ENCODE measurements at regions not wholly inside any gene's neighbourhood (a gene's known extent, or its start where the extent isn't known, plus 50 kb on each side); places are given as distances from the start of the nearest gene placed in this dataset.
A peak's percentile ranks its signal among the peaks of the same experiment; 100 is the strongest.

DNA sequence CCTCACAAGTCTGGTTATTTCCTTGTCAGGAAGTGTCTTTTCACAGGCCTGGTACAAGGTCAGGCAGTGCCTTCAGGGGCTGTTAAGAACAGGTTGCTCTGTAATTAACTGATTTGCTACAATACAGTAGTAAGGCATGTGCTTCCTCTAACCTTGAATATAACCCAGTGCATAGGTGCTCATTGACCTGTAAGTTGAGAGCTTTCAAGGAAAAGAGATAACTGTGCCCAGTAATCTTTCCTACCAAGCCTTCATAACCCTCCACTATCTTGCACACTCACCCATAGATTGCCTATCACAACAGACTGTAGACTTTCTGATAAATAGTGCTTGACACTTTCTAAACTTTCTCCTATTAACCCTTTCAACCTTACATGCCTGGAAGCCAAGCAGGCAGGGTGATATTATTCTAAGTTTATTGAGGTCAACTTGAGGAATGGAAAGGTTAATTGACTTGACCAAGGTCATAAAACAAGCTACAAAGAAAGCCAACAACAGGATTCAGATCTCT, 148.1 kb downstream of the PPARGC1A start:
- Mint-ChIP-seq H3K27ac (no peak overlapping the region), H3K4me1 (ENCODE audit: low read depth) (no peaks in the 10 kb centered on the region), H3K4me3 (no peak overlapping the region), H3K36me3 (ENCODE audit: low read depth) (no peaks in the 10 kb centered on the region), H3K27me3 (ENCODE audit: low read depth) (peaks cover 4% of the 10 kb centered on the region), H3K9me3 (no peaks in the 10 kb centered on the region)
- DNase-seq: no peak
- CTCF ChIA-PET: no interaction called here
- intact Hi-C loops (cut with micrococcal nuclease): no loop called here

DNA sequence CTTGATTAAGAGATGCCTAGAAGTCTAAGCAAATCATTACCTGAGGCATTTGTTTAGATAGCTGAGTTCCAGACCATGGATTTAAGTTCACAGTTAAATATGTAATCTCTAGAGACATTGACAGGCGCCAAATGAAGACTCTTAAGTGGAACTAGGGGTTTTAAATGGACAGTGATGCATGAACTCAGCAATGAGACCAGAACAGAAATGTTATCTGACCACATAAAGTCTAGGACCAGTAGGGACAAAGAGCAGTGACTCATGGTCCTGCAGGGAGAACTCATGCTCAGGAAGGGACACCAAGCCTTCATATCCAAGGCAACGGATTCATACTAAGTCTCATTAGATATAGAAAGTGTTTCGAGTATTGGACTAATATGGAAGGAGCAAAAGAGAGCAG, 152.3 kb downstream of the PPARGC1A start:
- Mint-ChIP-seq H3K27me3 (ENCODE audit: low read depth) (peaks cover 2% of the 10 kb centered on the region), H3K36me3 (ENCODE audit: low read depth) (no peaks in the 10 kb centered on the region), H3K27ac (no peak overlapping the region), H3K4me1 (ENCODE audit: low read depth) (no peaks in the 10 kb centered on the region), H3K4me3 (no peak overlapping the region), H3K9me3 (no peaks in the 10 kb centered on the region)
- no peak for DNase-seq
- CTCF ChIA-PET: no interaction called here
- intact Hi-C loops (cut with micrococcal nuclease): no loop called here

DNA sequence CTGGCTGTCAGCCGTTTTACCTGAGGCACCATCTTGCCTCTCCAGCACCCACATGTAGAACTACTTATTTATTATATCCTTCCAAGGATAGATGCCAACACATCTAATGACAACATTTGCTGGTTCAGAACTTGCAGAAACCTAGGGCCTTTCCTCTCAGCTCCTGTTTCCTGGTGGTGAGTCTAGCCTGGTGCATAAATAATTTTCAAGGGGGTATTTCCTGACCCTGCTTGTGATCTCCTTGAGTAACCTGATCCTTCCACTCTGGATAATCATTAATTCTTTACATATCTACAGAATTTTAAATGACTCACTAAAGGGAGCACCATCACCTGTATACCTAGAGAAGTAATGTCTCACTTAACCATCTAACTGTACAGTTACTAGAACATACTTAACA, 153.4 kb downstream of the PPARGC1A start:
- intact Hi-C loops (cut with micrococcal nuclease): no loop called here
- Mint-ChIP-seq H3K27ac (no peak overlapping the region), H3K4me1 (ENCODE audit: low read depth) (no peaks in the 10 kb centered on the region), H3K4me3 (no peak overlapping the region), H3K27me3 (ENCODE audit: low read depth) (peaks cover 2% of the 10 kb centered on the region), H3K36me3 (ENCODE audit: low read depth) (no peaks in the 10 kb centered on the region), H3K9me3 (no peaks in the 10 kb centered on the region)
- CTCF ChIA-PET: no interaction called here
- no peak for DNase-seq

DNA sequence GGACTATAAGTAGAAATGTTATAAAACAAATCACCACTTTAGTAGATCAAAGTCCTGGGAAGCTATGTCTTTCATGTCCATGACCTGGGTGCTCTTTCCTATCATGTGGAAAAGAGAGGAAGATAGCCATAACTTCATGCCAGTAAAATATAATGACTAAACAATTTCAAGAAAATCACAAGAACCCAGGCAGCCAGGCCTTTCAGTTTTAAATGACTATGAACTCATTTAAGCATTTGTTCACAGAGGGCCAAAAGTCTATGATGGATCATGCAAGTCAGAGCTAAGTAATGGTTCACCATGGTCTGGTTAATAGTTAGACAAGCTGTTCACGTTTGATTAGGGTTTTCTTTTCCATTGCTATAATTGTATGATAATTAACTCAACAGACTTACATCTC, 155.8 kb downstream of the PPARGC1A start:
- Mint-ChIP-seq H3K27me3 (ENCODE audit: low read depth) (peaks cover 3% of the 10 kb centered on the region), H3K36me3 (ENCODE audit: low read depth) (no peaks in the 10 kb centered on the region), H3K27ac (no peak overlapping the region), H3K4me1 (ENCODE audit: low read depth) (no peaks in the 10 kb centered on the region), H3K9me3 (no peaks in the 10 kb centered on the region), H3K4me3 (no peak overlapping the region)
- DNase-seq: no peak
- intact Hi-C loops (cut with micrococcal nuclease): no loop called here
- CTCF ChIA-PET: interaction anchor here (0.6 kb wide), 1 partner anchor 12 kb away, joined by 5 read pairs; no protein-coding TSS in a partner anchor

DNA sequence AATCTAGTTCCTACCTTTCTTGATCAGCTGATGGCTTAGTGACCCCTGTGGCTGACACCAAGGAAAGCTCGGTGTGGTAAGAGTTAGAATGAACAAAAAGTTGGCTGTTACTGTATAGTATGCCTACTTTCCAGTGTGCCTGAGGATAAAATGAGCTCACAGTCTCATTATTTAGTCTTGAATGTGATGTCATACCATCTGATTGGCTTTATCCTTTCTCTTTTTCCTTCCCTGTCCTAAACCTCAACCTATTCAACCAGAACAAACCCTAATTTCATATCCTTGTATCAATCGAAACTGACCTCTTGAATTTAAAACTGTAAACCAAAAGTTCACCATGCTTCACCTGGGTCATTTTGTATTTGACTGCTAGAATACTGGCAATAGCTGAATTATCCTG, 156.4 kb downstream of the PPARGC1A start:
- Mint-ChIP-seq H3K4me3 (no peak overlapping the region), H3K36me3 (ENCODE audit: low read depth) (no peaks in the 10 kb centered on the region), H3K27me3 (ENCODE audit: low read depth) (peaks cover 4% of the 10 kb centered on the region), H3K9me3 (no peaks in the 10 kb centered on the region), H3K4me1 (ENCODE audit: low read depth) (no peaks in the 10 kb centered on the region), H3K27ac (no peak overlapping the region)
- CTCF ChIA-PET: interaction anchor here (0.6 kb wide), 1 partner anchor 12 kb away, joined by 5 read pairs; no protein-coding TSS in a partner anchor
- no peak for DNase-seq
- intact Hi-C loops (cut with micrococcal nuclease): no loop called here

DNA sequence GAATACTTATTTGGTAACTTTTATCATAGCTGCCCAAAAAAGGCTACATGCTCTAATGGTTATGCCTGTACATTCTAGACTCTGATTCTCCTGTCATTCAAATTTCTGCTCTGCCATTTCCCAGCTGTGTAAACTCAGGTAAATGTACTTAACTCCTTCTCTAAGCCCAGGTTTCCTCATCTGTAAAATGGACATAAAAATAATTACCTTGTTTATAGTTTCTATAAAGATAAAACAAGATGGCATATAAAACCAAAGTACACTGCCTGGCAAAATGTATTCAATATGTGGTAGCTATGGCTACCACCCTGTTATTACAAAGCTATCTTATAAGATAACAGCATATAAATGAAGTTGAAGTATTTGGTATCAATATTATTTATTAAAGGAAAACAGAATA, 158.8 kb downstream of the PPARGC1A start:
- H3K4me3 Mint-ChIP-seq: no peak overlapping the region
- no peaks in the 10 kb centered on the region for H3K9me3 Mint-ChIP-seq
- no peaks in the 10 kb centered on the region for H3K4me1 Mint-ChIP-seq (ENCODE audit: low read depth)
- CTCF ChIA-PET: interaction anchor here (0.6 to 1.1 kb wide), 2 partner anchors 15 to 49 kb away, joined by 3 to 4 read pairs; no protein-coding TSS in a partner anchor
- intact Hi-C loops (cut with micrococcal nuclease): no loop called here
- no peak overlapping the region for H3K27ac Mint-ChIP-seq
- peaks cover 6% of the 10 kb centered on the region for H3K27me3 Mint-ChIP-seq (ENCODE audit: low read depth)
- H3K36me3 Mint-ChIP-seq (ENCODE audit: low read depth): no peaks in the 10 kb centered on the region
- no peak for DNase-seq

DNA sequence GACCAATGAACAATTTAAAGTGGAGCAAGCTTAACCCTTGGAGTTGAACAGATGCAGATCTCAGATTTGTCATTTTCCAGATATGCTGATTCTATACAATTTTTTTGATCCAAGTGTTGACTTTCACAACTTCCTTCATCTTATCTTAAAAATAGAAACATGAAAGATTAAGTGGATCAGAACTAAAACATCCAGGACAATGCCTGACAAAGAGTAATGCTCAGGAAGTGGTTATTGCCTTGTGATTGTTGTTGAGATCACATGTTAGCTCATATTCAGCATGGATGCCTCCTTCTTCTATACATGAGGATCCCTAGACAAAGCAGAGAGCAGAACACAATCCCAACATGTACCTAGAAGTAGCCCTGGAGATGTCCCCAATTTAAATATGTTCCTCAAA, 160.9 kb downstream of the PPARGC1A start:
- no peaks in the 10 kb centered on the region for H3K4me1 Mint-ChIP-seq (ENCODE audit: low read depth)
- CTCF ChIA-PET: no interaction called here
- intact Hi-C loops (cut with micrococcal nuclease): no loop called here

DNA sequence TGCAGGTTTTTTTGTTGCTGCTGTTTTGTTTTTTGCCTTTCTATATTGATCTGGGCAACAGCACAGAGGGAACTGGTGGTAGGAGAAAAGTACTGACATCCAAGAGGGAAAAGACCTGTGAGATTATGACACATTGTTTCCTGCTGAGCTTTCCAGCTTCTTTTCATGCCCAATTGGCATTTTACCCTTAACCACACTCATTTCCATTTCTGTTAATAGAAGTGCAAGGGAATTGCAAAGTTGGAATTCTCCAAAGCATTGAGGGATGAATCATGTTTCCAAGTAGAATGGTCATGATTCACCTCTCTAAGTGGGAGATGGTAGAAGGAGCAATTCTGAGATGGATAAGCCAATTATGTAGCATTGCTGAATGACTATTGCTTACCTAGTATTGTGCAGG, 161.5 kb downstream of the PPARGC1A start:
- intact Hi-C loops (cut with micrococcal nuclease): no loop called here
- CTCF ChIA-PET: no interaction called here
- no peaks in the 10 kb centered on the region for H3K9me3 Mint-ChIP-seq

More for the DNA sequence above, 160.9 kb downstream of the PPARGC1A start:
- DNase-seq: no peak
- Mint-ChIP-seq H3K36me3 (ENCODE audit: low read depth) (no peaks in the 10 kb centered on the region), H3K9me3 (no peaks in the 10 kb centered on the region), H3K4me3 (no peak overlapping the region), H3K27me3 (ENCODE audit: low read depth) (peaks cover 16% of the 10 kb centered on the region), H3K27ac (no peak overlapping the region)

DNA sequence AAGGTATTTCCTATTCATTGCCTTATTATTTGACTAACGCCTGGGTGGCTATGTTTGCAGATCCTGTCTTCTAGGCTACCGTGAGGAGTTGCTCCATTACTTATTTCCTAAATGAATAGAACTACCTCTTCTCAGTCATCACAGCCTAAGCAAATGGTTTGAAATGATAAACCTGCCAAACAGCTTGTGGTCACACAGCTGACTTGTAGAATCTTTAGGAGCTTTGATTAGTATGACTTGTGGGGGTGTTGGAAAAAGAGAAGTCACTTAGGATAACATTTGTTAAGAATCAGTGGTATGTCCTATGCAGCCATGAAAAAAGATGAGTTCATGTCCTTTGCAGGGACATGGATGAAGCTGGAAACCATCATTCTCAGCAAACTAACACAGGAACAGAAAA, 169.3 kb downstream of the PPARGC1A start:
- intact Hi-C loops (cut with micrococcal nuclease): no loop called here
- no peak overlapping the region for H3K4me3 Mint-ChIP-seq
- no peaks in the 10 kb centered on the region for H3K4me1 Mint-ChIP-seq (ENCODE audit: low read depth)
- no peak overlapping the region for H3K27ac Mint-ChIP-seq
- CTCF ChIA-PET: interaction anchor here (0.6 kb wide), 1 partner anchor 10 kb away, joined by 6 read pairs; no protein-coding TSS in a partner anchor
- no peaks in the 10 kb centered on the region for H3K9me3 Mint-ChIP-seq
- DNase-seq: no peak
- no peaks in the 10 kb centered on the region for H3K36me3 Mint-ChIP-seq (ENCODE audit: low read depth)
- peaks cover 8% of the 10 kb centered on the region for H3K27me3 Mint-ChIP-seq (ENCODE audit: low read depth)

More for the DNA sequence above, 161.5 kb downstream of the PPARGC1A start:
- H3K4me1 Mint-ChIP-seq (ENCODE audit: low read depth): no peaks in the 10 kb centered on the region
- H3K27ac Mint-ChIP-seq: no peak overlapping the region
- H3K36me3 Mint-ChIP-seq (ENCODE audit: low read depth): no peaks in the 10 kb centered on the region
- no peak overlapping the region for H3K4me3 Mint-ChIP-seq
- DNase-seq: no peak
- H3K27me3 Mint-ChIP-seq (ENCODE audit: low read depth): peaks cover 16% of the 10 kb centered on the region

DNA sequence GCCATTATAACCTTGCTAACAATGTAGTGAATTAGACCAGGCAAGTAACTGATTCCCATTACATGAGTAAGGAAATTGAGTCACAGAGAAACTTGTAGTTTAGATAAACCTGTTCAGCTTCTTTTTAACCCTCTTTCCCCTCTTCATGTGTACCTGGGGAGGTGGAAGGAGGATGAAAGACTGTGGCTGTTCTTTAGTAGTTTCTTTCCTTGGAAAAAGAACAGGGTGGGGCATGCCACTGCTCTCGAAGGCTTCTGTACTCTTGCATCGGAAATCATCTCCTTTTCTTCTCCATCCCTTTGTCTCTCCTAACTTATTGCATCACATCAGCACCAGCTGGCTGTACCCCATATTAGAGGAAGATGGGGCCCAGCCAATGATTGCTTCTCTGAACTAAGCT, 171.4 kb downstream of the PPARGC1A start:
- no peak for DNase-seq
- no peaks in the 10 kb centered on the region for H3K4me1 Mint-ChIP-seq (ENCODE audit: low read depth)
- no peak overlapping the region for H3K4me3 Mint-ChIP-seq
- no peak overlapping the region for H3K27ac Mint-ChIP-seq
- intact Hi-C loops (cut with micrococcal nuclease): loop anchor here (5.0 to 10.0 kb wide), 3 partner anchors 454 to 821 kb away; no protein-coding TSS in a partner anchor
- CTCF ChIA-PET: interaction anchor here (0.6 to 1.6 kb wide), 3 partner anchors 9 to 718 kb away, joined by 3 to 5 read pairs (median 3); no protein-coding TSS in a partner anchor
- H3K36me3 Mint-ChIP-seq (ENCODE audit: low read depth): no peaks in the 10 kb centered on the region
- H3K9me3 Mint-ChIP-seq: no peaks in the 10 kb centered on the region
- peaks cover 2% of the 10 kb centered on the region for H3K27me3 Mint-ChIP-seq (ENCODE audit: low read depth)

DNA sequence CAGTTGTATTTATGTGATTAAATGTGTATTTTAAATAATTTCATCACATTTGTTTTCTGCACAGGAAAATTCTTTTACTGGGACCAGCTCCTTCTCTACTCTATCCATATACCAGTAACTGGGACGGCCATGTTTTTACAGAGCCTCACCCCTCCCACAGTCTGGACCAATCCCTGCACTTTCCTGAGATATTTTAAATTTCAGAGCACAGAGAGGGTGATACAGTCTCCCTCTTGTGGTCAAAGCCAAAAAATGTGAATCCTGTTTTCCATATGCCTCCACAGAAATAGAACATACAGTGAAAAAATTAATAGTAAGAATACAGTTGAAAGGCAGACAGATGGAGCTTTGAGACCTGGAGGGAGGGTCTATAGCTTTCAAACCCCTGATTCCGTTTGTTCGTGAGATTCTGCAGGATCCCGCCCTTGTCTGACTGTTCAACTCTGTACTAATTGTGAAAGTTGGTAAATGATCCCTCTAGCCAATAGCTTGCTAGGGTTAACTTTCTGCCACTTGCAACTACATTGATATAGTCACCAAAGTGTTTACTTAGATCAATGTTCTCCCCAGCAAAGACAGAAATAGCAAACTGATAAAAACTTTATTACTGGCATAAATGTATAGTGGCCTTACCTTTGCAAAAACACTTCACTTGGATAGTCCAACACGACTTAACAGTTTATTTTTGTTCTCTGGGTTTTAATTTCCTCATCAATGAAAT, 172.2 kb downstream of the PPARGC1A start:
- intact Hi-C loops (cut with micrococcal nuclease): loop anchor here (1.0 to 10.0 kb wide), 5 partner anchors 383 to 820 kb away; no protein-coding TSS in a partner anchor
- peak; percentile 13 for DNase-seq
- no peak overlapping the region for H3K27ac Mint-ChIP-seq
- no peaks in the 10 kb centered on the region for H3K4me1 Mint-ChIP-seq (ENCODE audit: low read depth)
- H3K36me3 Mint-ChIP-seq (ENCODE audit: low read depth): no peaks in the 10 kb centered on the region
- CTCF ChIA-PET: interaction anchor here (0.6 to 1.6 kb wide), 6 partner anchors 8 to 717 kb away, joined by 3 to 5 read pairs (median 3); no protein-coding TSS in a partner anchor
- no peaks in the 10 kb centered on the region for H3K9me3 Mint-ChIP-seq
- H3K4me3 Mint-ChIP-seq: no peak overlapping the region
- H3K27me3 Mint-ChIP-seq (ENCODE audit: low read depth): no peaks in the 10 kb centered on the region

DNA sequence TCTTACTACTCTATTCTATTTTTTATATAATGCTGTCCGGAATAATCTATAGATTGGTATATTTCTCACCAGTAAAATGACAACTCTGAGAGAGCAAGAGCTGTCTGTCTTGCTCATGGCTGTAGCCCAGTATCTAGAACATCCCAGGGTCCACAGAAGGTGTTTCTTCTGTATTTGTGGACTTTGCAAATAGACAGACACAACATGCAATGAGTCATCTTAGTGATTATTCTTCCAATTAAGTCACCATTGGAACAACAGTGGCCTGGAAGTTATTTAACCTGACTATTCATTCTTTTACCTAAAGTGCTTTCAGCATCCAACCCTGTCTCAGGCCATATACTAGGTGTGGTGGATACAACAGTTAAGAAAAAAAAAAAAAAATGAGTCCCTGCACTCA, 179.5 kb downstream of the PPARGC1A start:
- Mint-ChIP-seq H3K27ac (no peak overlapping the region), H3K4me3 (no peak overlapping the region), H3K9me3 (no peaks in the 10 kb centered on the region), H3K27me3 (ENCODE audit: low read depth) (no peaks in the 10 kb centered on the region), H3K4me1 (ENCODE audit: low read depth) (no peaks in the 10 kb centered on the region), H3K36me3 (ENCODE audit: low read depth) (no peaks in the 10 kb centered on the region)
- no peak for DNase-seq
- CTCF ChIA-PET: interaction anchor here (0.6 kb wide), 1 partner anchor 10 kb away, joined by 6 read pairs; no protein-coding TSS in a partner anchor
- intact Hi-C loops (cut with micrococcal nuclease): loop anchor here (10.0 kb wide), 1 partner anchor 445 kb away; no protein-coding TSS in a partner anchor

DNA sequence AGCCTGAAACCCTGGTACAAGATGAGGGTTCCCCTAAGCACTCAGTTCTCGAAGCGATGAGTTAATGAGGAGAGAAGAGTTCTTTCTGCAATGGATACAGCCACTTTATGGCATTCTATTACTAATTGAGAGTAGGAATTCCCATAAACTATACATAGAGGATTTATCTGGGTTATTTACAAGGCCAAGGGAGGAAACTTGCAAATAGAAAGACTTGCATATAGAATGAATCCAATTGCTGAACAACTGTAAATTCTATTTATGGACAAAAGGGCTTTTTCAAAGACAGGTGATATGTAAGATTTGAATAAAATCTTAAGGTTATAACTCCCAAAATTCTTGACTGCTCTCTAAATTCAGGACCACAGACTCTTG, 182.2 kb downstream of the PPARGC1A start:
- CTCF ChIA-PET: interaction anchor here (0.6 kb wide), 1 partner anchor 32 kb away, joined by 4 read pairs; no protein-coding TSS in a partner anchor
- intact Hi-C loops (cut with micrococcal nuclease): no loop called here
- H3K4me1 Mint-ChIP-seq (ENCODE audit: low read depth): no peaks in the 10 kb centered on the region

More for the DNA sequence above, 182.2 kb downstream of the PPARGC1A start:
- no peaks in the 10 kb centered on the region for H3K36me3 Mint-ChIP-seq (ENCODE audit: low read depth)
- no peak for DNase-seq
- H3K27me3 Mint-ChIP-seq (ENCODE audit: low read depth): peaks cover 2% of the 10 kb centered on the region
- H3K4me3 Mint-ChIP-seq: no peak overlapping the region
- no peak overlapping the region for H3K27ac Mint-ChIP-seq
- H3K9me3 Mint-ChIP-seq: no peaks in the 10 kb centered on the region
